Trophoblast cell (in vitro differentiated cells and primary cell): ENCODE measurements at regions not wholly inside any gene's neighbourhood (a gene's known extent, or its start where the extent isn't known, plus 50 kb on each side); places are given as distances from the start of the nearest gene placed in this dataset.

Experiments used
- DNase-seq, 2 donors: peaks; one replicate each; pipeline ENCODE4 v3.0.0-alpha.2; 2016
- H2AFZ ChIP-seq: 2 replicates; pipeline ENCODE4 v1.6.1; 2013; ENCODE audit warnings: low read length, moderate library complexity, mild to moderate bottlenecking; ENCODE audit not compliant: insufficient read depth, poor library complexity
- H2AK5ac ChIP-seq: 2 replicates; pipeline ENCODE4 v1.6.1; 2013; ENCODE audit warnings: mild to moderate bottlenecking, low read length
- H2BK120ac ChIP-seq: 2 replicates; pipeline ENCODE4 v1.6.1; 2013; ENCODE audit warnings: low read length, mild to moderate bottlenecking, moderate library complexity; ENCODE audit not compliant: insufficient read depth, poor library complexity
- H2BK12ac ChIP-seq: 2 replicates; pipeline ENCODE4 v1.6.1; 2013; ENCODE audit warnings: mild to moderate bottlenecking, low read length, moderate library complexity
- H2BK5ac ChIP-seq: 2 replicates; pipeline ENCODE4 v1.6.1; 2013; ENCODE audit warnings: low read length, low read depth, moderate library complexity, mild to moderate bottlenecking; ENCODE audit not compliant: poor library complexity
- H3K14ac ChIP-seq: 2 replicates; pipeline ENCODE4 v1.6.1; 2013; ENCODE audit warnings: mild to moderate bottlenecking, low read length
- H3K18ac ChIP-seq: 2 replicates; pipeline ENCODE4 v1.6.1; 2013; ENCODE audit warnings: mild to moderate bottlenecking, low read length
- H3K23ac ChIP-seq: 2 replicates; pipeline ENCODE4 v1.6.1; 2013; ENCODE audit warnings: low read length
- H3K27ac ChIP-seq: 2 replicates; pipeline ENCODE4 v1.5.1; 2013; ENCODE audit warnings: low read depth, mild to moderate bottlenecking, inconsistent platforms, low read length, moderate library complexity
- H3K27me3 ChIP-seq: 2 replicates; pipeline ENCODE4 v1.6.1; 2013; ENCODE audit warnings: inconsistent platforms, mild to moderate bottlenecking, low read length, moderate library complexity; ENCODE audit not compliant: insufficient read depth
- H3K36me3 ChIP-seq, 2 experiments: 1 replicate in 1 of 2; 2 replicates in 1 of 2; pipeline ENCODE4 v1.6.1; 2013; ENCODE audit warnings: low read length in 2 of 2, mild to moderate bottlenecking in 2 of 2, moderate library complexity in 1 of 2; ENCODE audit not compliant: insufficient read depth in 2 of 2, control insufficient read depth in 1 of 2
- H3K4ac ChIP-seq: 2 replicates; pipeline ENCODE4 v1.6.1; 2013; ENCODE audit warnings: low read depth, mild to moderate bottlenecking, low read length, moderate library complexity
- H3K4me1 ChIP-seq, 2 experiments: 1 replicate in 1 of 2; 2 replicates in 1 of 2; pipeline ENCODE4 v1.6.1; 2013; ENCODE audit warnings: low read length in 2 of 2, mild to moderate bottlenecking in 2 of 2, moderate library complexity in 1 of 2; ENCODE audit not compliant: insufficient read depth in 2 of 2, control insufficient read depth in 1 of 2
- H3K4me2 ChIP-seq: 2 replicates; pipeline ENCODE4 v1.6.1; 2013; ENCODE audit warnings: inconsistent platforms, mild to moderate bottlenecking, low read length, moderate library complexity
- H3K4me3 ChIP-seq: 2 replicates; pipeline ENCODE4 v1.5.1; 2013; ENCODE audit warnings: mild to moderate bottlenecking, low read depth, low read length, inconsistent platforms
- H3K79me1 ChIP-seq: one replicate; pipeline ENCODE4 v1.6.1; 2013; ENCODE audit warnings: low read length
- H3K79me2 ChIP-seq: 2 replicates; pipeline ENCODE4 v1.6.1; 2013; ENCODE audit warnings: low read length, mild to moderate bottlenecking; ENCODE audit not compliant: control insufficient read depth, insufficient read depth, poor library complexity
- H3K9ac ChIP-seq: 2 replicates; pipeline ENCODE4 v1.6.1; 2013; ENCODE audit warnings: mild to moderate bottlenecking, low read length
- H3K9me3 ChIP-seq: 2 replicates; pipeline ENCODE4 v1.6.1; 2013; ENCODE audit warnings: low read depth, mild to moderate bottlenecking, control low read depth, inconsistent platforms, low read length; ENCODE audit not compliant: insufficient read depth
- H4K12ac ChIP-seq: 2 replicates; pipeline ENCODE4 v1.6.1; 2013; ENCODE audit warnings: low read depth, mild to moderate bottlenecking, low read length, moderate library complexity
- H4K8ac ChIP-seq: 2 replicates; pipeline ENCODE4 v1.6.1; 2013; ENCODE audit warnings: low read depth, mild to moderate bottlenecking, low read length, moderate library complexity
- H4K91ac ChIP-seq: one replicate; pipeline ENCODE4 v1.6.1; 2013; ENCODE audit warnings: low read depth, mild to moderate bottlenecking, low read length, moderate library complexity
- WGBS: extraction: QIAGEN DNeasy Blood & Tissue Kit; methylation state at CpG from one replicate; pipeline ENCODE4 v1.1.7; 2013; ENCODE audit warnings: missing lambda C conversion rate; ENCODE audit not compliant: insufficient read length, insufficient coverage; ENCODE audit errors: extremely low coverage; 5-methylcytosine and 5-hydroxymethylcytosine counted together

DNA sequence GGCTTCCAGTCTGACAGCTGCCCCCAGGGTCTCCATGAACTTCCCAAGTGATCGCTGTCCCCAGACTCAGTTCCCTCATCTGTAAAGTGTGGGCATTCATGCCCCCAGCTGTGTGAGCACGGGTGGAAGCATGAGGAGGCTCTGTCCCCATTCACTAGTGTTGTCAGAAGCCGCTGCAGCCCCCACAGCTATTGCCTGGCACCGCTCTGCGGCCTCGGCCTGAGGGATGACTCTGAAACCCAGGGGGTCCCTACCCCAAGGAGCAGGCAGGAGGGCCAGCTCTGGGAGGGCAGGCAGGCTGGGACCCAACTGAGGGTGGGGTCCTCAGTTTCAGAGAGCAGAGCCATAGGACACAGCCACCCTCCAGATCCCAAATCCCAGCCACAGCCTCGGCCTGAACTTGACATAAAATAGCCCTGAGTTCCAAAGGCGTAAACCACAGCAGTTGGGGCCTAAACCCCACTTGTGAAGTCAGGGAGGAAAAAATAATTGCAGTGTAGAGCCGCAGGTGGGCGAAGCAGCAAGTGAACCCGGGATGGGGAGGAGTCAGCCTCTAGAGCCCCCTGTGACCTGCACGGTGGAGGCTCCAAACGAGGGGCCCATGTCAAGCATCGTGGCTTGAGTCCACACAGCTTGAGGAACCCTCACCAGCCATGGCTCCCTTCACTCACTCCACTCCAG, 66.0 kb upstream of the ADAMTS2 start:
- no peaks in the 10 kb centered on the region for H3K27me3 ChIP-seq
- WGBS = no CpG with 5 or more reads among the region's 14 CpGs

DNA sequence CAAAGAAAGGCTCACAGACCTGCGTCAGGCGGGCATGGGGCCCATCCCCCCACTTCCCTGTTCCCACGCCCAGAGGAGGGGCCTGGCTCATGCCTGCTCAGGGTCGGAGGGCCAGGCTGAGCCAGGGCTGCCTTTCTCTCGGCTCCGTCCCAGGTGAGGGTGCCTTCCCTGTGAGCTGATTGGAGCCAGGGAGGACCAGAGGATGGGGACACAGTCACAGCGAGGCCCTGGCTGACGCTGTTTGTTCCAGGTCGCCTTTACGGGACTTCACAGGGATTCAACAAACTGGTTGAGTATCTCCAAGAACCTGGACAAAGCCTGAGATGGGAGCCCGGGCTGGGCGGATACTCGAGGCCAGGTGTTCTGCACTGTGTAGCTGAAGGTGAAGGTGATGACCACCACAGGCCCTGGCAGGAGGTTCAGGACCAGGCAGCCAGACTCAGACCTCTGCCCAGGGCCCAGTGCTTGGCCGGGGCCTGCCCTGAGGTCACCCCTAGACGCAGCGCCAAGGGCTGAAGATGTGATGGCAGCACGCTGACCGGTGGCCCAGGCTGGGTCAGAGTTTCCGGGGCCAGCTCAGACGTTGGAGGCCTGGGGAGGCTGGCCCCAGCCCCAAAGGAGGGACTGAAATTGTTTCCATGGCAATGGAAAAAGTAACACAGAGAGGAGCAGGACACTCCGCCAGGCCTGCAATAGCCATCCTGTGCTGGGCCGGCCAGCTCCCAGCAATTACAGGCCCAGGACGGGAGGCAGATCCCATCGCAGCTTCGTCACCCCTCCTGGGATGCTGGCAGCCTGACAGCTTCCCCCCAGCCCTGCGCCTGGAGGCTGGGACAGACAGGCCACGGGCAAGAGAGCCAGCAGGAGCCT, 65.3 kb upstream of the ADAMTS2 start:
- H3K9ac ChIP-seq = no peak overlapping the region
- H4K8ac ChIP-seq = no peak overlapping the region
- no peak overlapping the region for H2AFZ ChIP-seq

More for the DNA sequence above, 66.0 kb upstream of the ADAMTS2 start:
- no peak overlapping the region for H3K4me2 ChIP-seq
- H3K4me3 ChIP-seq = no peak overlapping the region
- H3K9ac ChIP-seq = no peak overlapping the region
- H2AFZ ChIP-seq = no peak overlapping the region
- no peak overlapping the region for H2BK5ac ChIP-seq
- DNase-seq = no peak
- H2BK120ac ChIP-seq = no peak overlapping the region
- no peak overlapping the region for H4K8ac ChIP-seq
- H3K79me1 ChIP-seq = no peaks in the 10 kb centered on the region
- H3K4ac ChIP-seq = no peak overlapping the region
- no peaks in the 10 kb centered on the region for H3K79me2 ChIP-seq
- H3K27ac ChIP-seq = no peak overlapping the region
- no peak overlapping the region for H3K18ac ChIP-seq
- no peak overlapping the region for H2BK12ac ChIP-seq
- H3K4me1 ChIP-seq = peaks cover 3 to 10% of the 10 kb centered on the region in 2 experiments
- H4K12ac ChIP-seq = no peak overlapping the region
- H3K23ac ChIP-seq = no peak overlapping the region
- no peaks in the 10 kb centered on the region for H3K36me3 ChIP-seq
- H2AK5ac ChIP-seq = no peak overlapping the region
- no peak overlapping the region for H3K14ac ChIP-seq
- H4K91ac ChIP-seq = no peak overlapping the region
- peaks cover 6% of the 10 kb centered on the region for H3K9me3 ChIP-seq

DNA sequence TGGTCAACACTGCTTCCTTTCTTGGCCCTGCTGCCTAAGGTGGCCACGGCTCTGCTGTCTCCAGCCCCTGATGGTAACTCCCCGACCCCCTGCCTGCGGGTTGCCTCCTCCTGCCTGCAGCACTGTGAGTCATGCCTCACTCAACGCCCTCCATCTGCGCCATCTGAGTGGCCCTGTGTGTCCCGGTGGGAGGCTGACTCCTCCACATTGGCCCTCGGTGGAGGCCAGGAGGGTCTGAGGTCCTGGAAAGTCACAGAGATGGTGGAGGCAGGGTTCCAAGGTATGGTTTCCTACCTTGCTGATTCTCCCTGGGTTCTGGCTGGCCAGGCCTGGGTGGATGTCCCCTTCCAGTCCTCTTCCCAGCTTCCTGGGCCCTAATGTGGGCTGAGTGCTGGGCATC, 64.5 kb upstream of the ADAMTS2 start:
- Histone ChIP-seq H3K27ac (no peak overlapping the region), H4K91ac (no peak overlapping the region), H3K9ac (no peak overlapping the region), H3K36me3 (no peaks in the 10 kb centered on the region), H4K8ac (no peak overlapping the region), H2AK5ac (no peak overlapping the region), H2BK12ac (no peak overlapping the region), H3K79me2 (no peaks in the 10 kb centered on the region), H3K4me1 (peaks cover 3 to 10% of the 10 kb centered on the region in 2 experiments), H2BK5ac (no peak overlapping the region), H3K9me3 (peaks cover 6% of the 10 kb centered on the region), H2AFZ (no peak overlapping the region), H3K4ac (no peak overlapping the region), H2BK120ac (no peak overlapping the region), H4K12ac (no peak overlapping the region), H3K14ac (no peak overlapping the region), H3K18ac (no peak overlapping the region), H3K4me3 (no peak overlapping the region), H3K23ac (no peak overlapping the region), H3K27me3 (no peaks in the 10 kb centered on the region), H3K79me1 (no peaks in the 10 kb centered on the region), H3K4me2 (no peak overlapping the region)
- peak in 1 of 2 donors; percentile 18 for DNase-seq
- WGBS = no CpG with 5 or more reads among the region's 7 CpGs

More for the DNA sequence above, 65.3 kb upstream of the ADAMTS2 start:
- Histone ChIP-seq H2BK120ac (no peak overlapping the region), H4K12ac (no peak overlapping the region), H3K36me3 (no peaks in the 10 kb centered on the region), H3K4me3 (no peak overlapping the region), H4K91ac (no peak overlapping the region), H3K23ac (no peak overlapping the region), H3K4me1 (peaks cover 3 to 10% of the 10 kb centered on the region in 2 experiments), H3K79me1 (no peaks in the 10 kb centered on the region), H2AK5ac (no peak overlapping the region), H2BK5ac (no peak overlapping the region), H3K4me2 (no peak overlapping the region), H3K4ac (no peak overlapping the region), H2BK12ac (no peak overlapping the region), H3K14ac (no peak overlapping the region), H3K9me3 (peaks cover 6% of the 10 kb centered on the region), H3K18ac (no peak overlapping the region), H3K79me2 (no peaks in the 10 kb centered on the region), H3K27me3 (no peaks in the 10 kb centered on the region), H3K27ac (no peak overlapping the region)
- no CpG with 5 or more reads among the region's 27 CpGs for WGBS
- no peak for DNase-seq

GRCh38 chr5:179408611-179409010, 63.4 kb upstream of the ADAMTS2 start:
- Histone ChIP-seq H3K4ac (no peak overlapping the region), H3K36me3 (no peaks in the 10 kb centered on the region), H2AFZ (no peak overlapping the region), H2BK5ac (no peak overlapping the region), H3K14ac (no peak overlapping the region), H2BK12ac (no peak overlapping the region), H4K12ac (no peak overlapping the region), H3K9me3 (peaks cover 4% of the 10 kb centered on the region), H2BK120ac (no peak overlapping the region), H3K79me1 (no peaks in the 10 kb centered on the region), H3K4me2 (no peak overlapping the region), H3K79me2 (no peaks in the 10 kb centered on the region), H3K27me3 (no peaks in the 10 kb centered on the region), H4K91ac (no peak overlapping the region), H3K9ac (no peak overlapping the region), H3K4me3 (no peak overlapping the region), H3K18ac (no peak overlapping the region), H4K8ac (no peak overlapping the region), H3K4me1 (peaks cover 3 to 10% of the 10 kb centered on the region in 2 experiments), H2AK5ac (no peak overlapping the region), H3K23ac (no peak overlapping the region), H3K27ac (no peak overlapping the region)
- no CpG with 5 or more reads among the region's 19 CpGs for WGBS
- DNase-seq = no peak
